Right kidney (tissue), 1 donor: ENCODE measurements at regions not wholly inside any gene's neighbourhood (a gene's known extent, or its start where the extent isn't known, plus 50 kb on each side); places are given as distances from the start of the nearest gene placed in this dataset.
"Not testable (repeated sequence)": the region's sequence is repeated elsewhere in the genome, so short reads cannot be mapped to it uniquely, and the experiment has no call there.

Experiments
- DNase-seq: peaks from one replicate; pipeline ENCODE4 v3.0.0-alpha.2; 2016

GRCh38 chr9:10835791-10836463 lies 223.1 kb upstream of the PTPRD start:
- no peak for DNase-seq

- no peak for DNase-seq
Observed at GRCh38 chr9:10843151-10843550, 230.3 kb upstream of the PTPRD start.

DNA sequence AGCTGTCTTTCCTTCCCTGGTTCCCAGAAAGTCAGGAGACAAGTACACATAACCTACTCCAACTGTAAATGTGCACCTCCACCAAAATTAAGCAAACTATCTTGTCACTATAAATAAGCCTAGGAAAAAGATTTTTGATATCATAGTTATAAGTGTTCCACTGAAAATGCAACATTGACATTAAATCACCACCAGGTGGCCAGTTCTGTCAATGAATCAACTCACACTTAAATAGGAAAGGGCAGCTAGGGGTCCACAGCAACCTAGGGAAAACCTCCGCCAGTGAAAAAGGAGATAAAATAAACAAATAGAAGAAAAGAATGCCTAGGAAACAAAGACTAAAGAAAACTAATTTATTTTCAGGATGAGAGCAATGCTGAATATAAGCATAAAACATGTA lies 243.0 kb upstream of the PTPRD start:
- DNase-seq: peak; percentile 4

DNA sequence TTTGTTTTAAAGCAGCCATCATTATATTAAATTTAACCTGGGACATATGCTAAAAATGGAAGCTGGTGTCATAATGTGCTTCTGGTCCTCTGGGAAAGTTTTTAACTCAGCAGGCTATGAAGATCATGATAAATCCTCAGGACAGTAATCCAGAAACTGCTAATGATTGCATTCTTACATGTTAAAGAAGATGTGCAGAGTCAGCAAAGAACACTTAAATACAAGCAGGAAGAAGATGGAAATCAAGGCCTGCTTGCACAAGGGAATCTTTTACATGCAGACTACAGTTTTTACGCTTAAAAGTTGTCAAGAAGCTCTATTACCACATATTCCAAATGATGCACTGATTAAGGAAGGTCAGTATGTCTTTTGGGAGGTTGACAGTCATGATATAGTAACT lies 246.0 kb upstream of the PTPRD start:
- DNase-seq: no peak

GRCh38 chr9:10863476-10863875 lies 250.7 kb upstream of the PTPRD start:
- DNase-seq: no peak

DNA sequence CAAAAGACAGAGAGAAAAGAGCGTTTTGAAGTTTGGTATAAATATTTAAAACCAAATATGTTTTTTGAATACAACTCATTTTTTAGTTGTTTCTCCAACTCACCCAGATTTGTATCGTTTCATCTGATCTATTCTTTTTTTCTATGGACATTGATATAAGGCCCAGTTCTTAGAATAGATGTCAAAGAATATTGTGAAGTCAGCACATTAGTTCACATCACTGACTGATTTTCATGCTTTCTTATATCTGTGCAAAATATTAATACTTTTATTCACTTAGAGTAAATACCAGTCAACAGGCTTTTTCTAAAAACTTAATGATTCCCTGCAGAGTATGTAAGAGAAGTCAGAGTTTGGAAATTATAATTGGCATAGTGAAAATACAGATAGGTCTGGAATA lies 254.4 kb upstream of the PTPRD start:
- no peak for DNase-seq

- DNase-seq: no peak
Observed at GRCh38 chr9:10869687-10870086, 256.9 kb upstream of the PTPRD start.

DNA sequence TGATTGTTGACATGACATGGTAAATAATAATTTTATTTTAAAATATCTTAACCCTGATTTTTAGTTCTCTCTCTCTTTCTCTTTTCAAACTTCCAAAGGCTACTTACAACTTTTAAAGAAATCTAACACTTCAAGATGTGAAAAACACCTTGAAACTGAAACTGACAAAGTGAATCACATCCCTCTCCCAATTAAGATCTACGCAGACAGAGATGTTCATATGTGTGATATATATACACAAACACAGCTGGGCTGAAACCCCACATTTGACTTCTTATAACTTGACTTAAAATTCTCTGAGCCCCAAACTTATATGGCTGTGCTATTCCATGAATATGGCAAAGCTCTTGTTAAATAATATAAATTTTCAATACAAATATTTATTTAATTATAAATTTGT lies 261.2 kb upstream of the PTPRD start:
- no peak for DNase-seq

DNA sequence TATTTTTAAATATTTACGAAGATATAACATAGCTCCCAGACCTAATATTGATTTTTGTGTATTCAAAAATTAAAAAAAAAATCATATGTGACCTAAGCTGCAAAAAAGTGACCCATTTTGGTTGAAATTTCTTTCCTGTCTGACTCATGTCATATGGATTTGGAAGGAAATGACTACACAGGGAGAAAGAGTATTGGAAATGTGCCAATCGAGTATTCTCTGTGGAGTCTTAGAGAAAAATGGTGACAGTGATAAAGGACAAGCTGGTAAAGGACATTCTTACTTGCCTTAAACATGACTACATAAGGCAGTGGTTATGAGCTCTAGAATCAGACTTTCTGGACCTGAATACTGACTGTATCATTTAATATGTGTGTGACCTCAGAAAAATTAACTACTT lies 262.9 kb upstream of the PTPRD start:
- DNase-seq: no peak

DNA sequence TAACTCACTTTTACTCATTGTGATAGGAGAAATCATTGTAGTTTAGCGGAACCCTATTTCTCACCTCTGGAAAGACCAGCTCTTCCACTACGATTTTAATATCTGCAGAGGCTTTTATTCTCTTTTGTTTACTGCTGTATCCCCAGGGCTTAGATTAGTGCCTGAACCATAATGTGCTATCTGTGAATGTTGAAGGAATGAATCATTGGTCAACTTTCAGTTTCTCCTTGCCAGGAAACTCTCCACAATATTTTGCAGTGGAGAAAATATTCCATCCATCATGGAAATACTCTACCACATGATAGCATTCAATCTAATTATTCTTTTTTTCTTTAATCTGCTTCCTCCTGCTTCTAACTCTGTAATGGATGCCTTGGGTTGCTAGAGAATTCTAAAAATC lies 263.5 kb upstream of the PTPRD start:
- no peak for DNase-seq

DNA sequence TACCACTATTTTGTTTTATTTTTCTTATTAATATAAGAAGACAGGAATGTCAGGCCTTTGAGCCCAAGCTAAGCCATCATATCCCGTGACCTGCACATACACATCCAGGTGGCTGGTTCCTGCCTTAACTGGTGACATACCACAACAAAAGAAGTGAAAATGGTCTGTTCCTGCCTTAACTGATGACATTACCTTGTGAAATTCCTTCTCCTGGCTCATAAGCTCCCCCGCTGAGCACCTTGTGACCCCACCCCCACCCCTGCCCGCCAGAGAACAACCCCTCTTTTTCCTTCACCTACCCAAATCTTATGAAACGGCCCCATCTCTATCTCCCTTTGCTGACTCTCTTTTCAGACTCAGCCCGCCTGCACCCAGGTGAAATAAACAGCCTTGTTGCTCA lies 277.5 kb upstream of the PTPRD start:
- DNase-seq: not testable (repeated sequence)

DNA sequence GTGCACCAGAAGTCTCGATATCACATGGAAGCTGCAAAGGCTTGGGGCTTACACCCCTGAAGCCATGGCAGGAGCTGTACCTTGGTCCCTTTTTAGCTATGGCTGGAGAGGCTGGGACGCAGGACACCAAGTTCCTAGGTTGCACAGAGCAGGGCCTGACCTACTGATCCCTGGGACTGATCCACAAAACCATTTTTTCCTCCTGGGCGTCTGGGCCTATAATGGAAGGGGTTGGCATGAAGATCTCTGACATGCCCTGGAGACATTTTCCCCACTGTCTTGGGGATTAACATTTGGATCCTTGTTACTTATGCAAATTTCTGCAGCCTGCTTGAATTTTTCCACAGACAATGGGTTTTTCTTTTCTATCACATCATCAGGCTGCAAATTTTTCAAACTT lies 286.7 kb upstream of the PTPRD start:
- no peak for DNase-seq

DNA sequence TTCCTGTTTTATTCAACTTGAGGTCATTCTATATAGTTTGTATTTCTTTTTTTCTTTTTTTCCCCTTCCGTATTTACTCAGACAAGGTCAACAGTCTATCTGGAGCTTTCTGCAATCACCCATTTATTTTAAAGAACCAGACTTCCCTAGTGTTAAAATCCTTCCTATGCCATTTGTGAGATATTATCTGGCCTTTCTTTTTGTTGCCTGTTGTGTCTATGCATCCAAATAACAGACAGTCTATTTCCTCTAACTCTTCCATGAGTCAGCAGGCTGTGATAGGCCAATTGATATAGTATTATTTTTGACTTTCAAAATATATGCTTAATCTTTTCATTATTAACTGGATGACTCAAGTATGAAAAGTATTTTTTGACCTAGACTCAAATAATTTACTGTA lies 291.2 kb upstream of the PTPRD start:
- no peak for DNase-seq

DNA sequence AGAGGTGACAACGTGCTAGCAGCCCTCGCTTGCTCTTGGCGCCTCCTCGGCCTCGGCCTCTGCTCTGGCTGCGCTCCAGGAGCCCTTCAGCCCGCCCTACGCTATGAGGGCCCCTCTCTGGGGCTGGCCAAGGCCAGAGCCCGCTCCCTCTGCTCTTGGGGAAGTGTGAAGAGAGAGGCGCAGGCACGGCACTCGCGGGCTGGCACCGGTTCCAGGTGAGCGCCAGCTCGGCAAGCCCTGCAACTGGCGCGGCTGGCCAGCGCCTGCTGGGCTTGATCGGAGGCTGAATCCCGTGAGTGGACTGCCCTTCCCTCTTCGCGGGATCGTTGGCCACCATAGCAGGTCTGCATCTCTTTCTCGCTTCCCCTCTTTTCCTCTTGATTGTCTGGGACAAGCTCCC lies 298.0 kb upstream of the PTPRD start:
- DNase-seq: no peak

- no peak for DNase-seq
Observed at GRCh38 chr9:10911373-10911772, 298.6 kb upstream of the PTPRD start.

DNA sequence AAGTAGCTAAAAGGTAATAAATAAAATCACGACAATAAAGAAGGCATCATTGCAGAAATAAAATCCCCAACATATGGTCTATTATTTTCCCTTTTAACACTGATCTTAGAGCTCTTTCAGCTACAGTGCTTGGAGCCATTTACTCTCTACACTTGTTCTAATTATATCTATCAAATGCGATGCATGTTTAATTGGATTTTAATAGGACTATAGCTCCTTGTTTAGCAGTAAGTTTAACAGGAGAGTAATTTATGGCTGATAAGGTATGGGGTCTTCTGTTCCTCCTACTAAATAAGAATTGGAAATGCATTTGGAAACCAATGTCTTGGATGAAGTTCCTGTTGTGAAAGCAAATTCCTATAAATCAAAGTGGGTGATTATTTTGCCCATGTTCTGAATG lies 304.2 kb upstream of the PTPRD start:
- no peak for DNase-seq

GRCh38 chr9:10921671-10922070 lies 308.9 kb upstream of the PTPRD start:
- DNase-seq: no peak

- no peak for DNase-seq
Observed at GRCh38 chr9:10925896-10926295, 313.1 kb upstream of the PTPRD start.

DNA sequence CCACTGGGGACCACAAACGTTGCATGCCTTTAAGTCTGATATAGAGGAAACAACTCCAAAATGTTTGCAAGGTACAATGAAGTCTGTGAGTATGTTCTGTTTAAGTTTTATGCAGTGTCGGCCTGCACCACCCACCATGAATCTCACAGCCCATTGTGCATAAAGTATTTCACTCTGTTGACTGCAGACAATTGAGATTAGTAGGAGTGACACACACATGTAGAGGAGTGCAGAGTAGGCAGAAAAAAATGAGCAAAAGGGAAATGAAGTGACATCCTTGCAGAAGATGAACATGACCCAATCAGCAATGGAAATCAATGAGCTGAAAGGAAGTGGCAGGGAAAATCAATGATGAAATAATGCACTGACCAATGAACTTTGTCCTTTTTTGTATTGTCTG lies 315.6 kb upstream of the PTPRD start:
- no peak for DNase-seq

- no peak for DNase-seq
Observed at GRCh38 chr9:10930081-10930480, 317.3 kb upstream of the PTPRD start.

- no peak for DNase-seq
Observed at GRCh38 chr9:10946676-10947410, 334.0 kb upstream of the PTPRD start.

DNA sequence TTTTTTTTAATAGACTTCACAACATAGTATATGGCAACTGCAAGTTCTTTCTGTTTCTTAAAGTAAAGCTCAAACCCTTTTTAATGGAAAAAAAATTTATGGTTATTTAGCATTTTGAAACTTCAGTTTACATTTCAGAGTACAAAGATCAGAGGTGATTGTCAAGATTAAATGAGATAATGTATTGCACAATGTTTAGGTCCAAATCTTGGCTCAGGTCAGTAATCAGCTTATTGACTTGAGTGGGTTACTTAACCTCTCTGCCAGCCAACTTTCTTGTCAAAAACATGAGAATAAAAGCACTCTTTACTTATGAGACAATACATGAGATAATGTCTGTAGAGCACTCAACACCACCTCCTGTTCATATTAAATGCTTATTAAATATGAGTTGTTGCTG lies 345.1 kb upstream of the PTPRD start:
- DNase-seq: no peak

- no peak for DNase-seq
Observed at GRCh38 chr9:10961883-10962282, 349.1 kb upstream of the PTPRD start.

- no peak for DNase-seq
Observed at GRCh38 chr9:10983251-10983650, 370.4 kb upstream of the PTPRD start.
